ENCODE measurements at regions not wholly inside any gene's neighbourhood (a gene's known extent, or its start where the extent isn't known, plus 50 kb on each side); places are given as distances from the start of the nearest gene placed in this dataset.

DNA sequence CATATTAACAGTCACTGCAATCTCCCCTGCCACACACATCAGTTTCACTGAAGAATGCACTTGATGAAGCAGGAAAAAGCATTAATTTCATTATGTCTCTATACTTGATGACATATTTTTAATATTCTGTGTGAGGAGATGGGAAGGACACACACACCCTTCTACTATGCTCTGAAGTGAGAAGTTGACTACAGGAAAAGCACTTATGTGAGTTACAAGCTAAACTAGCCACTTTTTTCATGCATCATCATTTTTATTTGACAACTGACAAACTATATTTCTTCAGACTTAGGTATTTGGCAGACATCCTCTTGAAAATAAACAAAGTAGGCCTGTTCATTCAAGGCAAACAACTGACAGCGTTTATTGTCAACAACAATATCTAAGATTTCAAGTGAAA, 150.4 kb upstream of the ID2 start:
- no peak for DNase-seq (ENCODE audit: low read depth, low spot score)

DNA sequence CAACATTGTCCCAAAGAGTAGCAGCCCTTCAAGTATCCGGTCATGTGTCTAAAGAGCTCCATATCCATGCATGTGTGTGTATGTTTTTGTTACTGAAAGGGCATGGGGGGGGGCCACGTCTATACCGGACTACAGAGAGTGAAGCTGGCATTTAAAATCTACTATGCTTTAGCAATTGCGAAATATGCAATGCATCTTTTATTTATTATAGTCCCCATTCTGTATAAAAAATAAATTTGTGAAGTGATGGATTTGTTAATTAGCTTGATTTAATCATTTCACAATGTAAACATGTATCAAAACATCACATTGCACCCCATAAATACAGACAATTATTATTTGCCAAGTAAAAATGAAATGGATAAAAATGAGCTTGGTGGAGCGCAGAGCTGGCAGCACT, 149.4 kb upstream of the ID2 start:
- no peak for DNase-seq (ENCODE audit: low read depth, low spot score)

GRCh38 chr2:8533923-8534322, 147.9 kb upstream of the ID2 start:
- no peak for DNase-seq (ENCODE audit: low read depth, low spot score)

DNA sequence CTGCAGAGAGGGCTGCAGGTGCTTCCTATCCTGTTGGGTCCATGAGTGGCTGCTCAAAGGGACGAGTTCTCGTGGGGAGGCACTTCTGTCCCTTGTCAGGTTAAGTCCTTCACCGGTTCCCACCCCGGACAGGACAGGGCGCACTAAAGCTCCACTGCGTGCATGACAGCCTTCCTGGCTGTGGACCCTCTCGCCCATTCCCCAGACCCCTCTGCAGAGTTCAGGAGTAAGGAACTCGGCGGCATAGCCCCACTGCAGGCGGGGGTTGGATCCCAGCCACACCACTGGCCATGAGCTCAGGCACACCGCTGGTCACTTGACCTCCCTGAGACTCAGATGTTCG, 147.5 kb upstream of the ID2 start:
- no peak for DNase-seq (ENCODE audit: low read depth, low spot score)

DNA sequence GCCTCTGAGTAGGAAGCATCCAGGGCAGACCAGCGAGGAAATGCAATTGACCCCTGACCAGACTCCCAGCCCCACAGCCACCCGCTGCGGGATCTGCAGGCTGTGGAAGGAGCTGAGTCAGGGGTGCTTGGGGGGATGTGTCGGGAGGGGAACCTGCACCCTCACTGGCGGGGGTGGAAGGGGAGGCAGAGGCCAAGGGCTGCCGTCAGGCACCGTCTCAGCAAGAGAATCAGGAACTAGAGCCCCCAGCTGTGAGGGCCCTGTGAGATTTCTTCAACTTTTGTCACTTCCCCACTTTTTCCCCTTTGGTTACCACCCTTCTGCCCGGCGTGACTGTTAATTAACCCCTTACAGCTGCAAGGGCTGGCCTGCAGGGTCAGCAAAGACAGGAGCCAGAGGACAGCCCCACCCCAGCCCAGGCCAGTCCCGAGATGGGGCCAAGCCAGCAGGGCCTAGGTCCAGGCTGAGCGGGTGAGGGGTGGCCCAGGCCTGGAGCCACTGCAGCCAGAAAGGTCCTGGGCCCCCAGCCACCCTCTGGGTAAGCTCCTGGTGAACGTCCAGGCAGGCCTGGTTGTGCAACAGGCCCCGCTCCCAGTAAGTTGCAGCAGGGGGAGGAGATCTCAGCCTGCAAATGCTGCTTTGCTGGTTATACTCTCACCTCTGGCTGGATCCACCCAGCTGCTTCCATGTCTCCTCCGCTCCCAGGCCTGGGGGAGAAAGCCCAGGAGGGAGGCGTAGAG, 147.0 kb upstream of the ID2 start:
- DNase-seq (ENCODE audit: low read depth, low spot score), result no peak

GRCh38 chr2:8535469-8535795, 146.4 kb upstream of the ID2 start:
- DNase-seq (ENCODE audit: low read depth, low spot score), result no peak

- no peak for DNase-seq (ENCODE audit: low read depth, low spot score)
These were observed 145.8 kb upstream of the ID2 start for GRCh38 chr2:8535821-8536685.

DNA sequence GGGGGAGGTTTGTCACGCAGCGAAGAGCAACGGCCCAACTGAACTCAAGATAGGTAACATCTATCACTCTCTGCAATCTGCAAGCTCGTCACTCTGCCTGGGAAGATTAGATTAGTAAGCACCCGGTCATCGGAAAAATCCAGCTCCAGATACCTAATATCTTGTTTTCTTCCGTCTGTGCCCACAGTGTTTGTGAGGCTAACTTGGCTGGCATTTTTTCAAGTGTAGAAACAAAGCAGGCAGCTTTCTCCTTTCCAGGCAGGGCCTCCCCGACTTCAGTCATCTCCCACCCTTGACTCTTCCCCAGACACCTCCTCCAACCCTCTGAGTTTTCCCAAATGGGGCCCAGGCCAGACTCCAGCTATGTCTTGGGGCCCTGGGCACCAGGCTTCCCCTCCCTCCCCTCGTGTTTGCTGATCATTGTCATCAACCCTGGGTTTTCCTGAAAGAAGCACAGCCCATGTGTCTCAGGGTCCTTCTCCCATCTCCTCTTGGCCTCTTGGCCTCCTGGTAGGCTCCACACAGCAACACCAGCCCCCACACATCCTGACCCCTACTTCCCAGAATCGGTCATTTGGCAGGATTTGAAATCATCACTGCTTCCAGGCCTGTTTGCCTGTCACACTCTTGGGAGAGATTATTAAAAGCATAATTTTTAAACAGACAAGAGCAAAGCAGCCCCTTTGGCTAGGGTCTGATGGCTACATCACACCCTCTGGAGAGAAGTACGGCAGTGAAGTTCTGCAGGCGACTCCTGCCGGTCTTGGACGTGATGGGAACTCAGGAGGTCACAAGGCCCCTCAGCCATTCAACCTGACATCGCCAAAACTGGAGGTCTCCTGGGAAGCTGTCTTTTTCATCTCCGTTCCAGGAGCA, 144.9 kb upstream of the ID2 start:
- DNase-seq (ENCODE audit: low read depth, low spot score), result no peak

- no peak for DNase-seq (ENCODE audit: low read depth, low spot score)
These were observed 144.2 kb upstream of the ID2 start for GRCh38 chr2:8537562-8538155.

DNA sequence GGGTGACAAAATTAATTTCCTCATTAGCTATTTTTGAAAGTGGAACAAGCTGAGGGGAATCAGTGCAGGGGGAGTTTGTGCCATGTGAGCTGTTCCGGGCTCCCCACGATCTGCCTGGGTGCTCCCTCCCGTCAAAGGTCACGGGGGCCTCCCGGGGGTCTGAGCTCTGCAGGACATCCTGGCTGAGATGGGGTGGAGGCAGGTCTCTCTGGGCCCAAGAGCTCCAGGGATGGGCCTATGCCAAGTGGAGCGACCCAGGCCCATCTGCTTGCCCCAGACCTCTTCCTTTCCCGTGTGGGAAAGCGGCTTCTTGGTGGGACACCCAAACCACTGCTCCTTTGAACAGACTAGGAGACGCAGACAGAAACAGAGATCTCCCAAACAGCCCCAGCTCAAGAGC, 143.3 kb upstream of the ID2 start:
- DNase-seq (ENCODE audit: low read depth, low spot score), result no peak

- no peak for DNase-seq (ENCODE audit: low read depth, low spot score)
These were observed 142.8 kb upstream of the ID2 start for GRCh38 chr2:8538931-8539621.

GRCh38 chr2:8539743-8540551, 141.9 kb upstream of the ID2 start:
- no peak for DNase-seq (ENCODE audit: low read depth, low spot score)

DNA sequence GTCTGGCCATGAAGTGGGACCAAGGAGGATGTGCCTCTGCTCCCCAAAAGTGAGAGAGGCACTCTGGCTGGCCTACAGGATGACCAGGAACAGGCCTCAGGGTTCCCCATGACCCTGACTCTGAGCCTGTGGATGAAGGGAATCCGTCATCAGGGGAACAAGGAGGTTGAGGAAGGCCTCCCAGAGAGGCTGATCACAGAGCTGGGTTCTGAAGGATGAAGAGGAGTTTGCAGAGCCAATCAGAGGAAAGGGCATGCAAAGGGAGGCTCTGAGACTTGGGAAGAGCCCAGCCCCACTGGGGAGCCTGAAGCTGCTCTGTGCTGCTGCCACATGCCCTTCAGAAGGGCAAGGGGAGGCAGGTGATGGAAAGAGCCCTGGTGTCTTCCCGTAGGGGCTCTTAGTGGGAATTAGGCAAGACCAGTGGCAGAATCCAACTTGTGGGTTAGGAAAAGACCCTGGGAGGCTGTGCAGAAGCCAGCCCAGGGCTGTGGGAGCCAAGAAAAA, 141.3 kb upstream of the ID2 start:
- no peak for DNase-seq (ENCODE audit: low read depth, low spot score)

DNA sequence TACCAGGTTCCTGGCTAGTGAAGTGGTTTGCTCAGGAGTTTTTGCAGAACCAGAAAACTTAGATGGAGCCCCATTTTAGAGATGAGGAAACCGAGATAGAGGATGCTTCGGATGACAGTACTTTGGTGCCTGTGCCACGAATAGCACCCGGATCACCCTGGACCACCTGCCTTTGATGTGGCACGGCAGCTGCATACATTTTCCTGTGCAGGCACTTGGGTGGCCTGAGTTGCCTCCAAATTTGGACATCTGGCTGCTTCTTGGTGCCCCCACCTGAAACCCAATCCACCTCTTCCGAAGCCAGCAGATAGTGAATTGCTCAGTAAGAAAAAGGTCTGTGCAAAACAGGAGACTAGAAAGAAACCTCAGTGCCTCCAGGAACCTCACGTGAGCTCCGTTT, 140.6 kb upstream of the ID2 start:
- DNase-seq (ENCODE audit: low read depth, low spot score), result no peak

DNA sequence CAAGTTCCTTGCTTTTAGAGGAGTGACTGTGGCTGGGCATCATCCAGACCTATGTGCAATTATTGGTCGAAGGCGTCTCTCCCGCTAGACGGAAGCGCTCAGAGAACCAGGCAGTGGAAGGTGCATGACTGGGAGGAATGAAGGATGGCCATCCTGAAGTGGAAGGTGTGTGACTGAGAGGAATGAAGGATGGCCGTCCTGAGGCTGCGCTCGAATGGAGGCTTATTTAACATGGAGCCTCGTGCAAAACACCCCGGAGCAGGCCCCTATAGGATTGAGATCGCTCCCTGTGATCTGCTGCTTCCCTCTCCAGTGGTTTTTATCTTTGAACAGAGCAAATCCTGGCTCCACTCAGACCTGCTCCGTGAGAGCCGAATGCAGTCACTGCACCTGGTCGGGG, 140.2 kb upstream of the ID2 start:
- no peak for DNase-seq (ENCODE audit: low read depth, low spot score)

- no peak for DNase-seq (ENCODE audit: low read depth, low spot score)
These were observed 139.3 kb upstream of the ID2 start for GRCh38 chr2:8542381-8543059.

- DNase-seq (ENCODE audit: low read depth, low spot score), result no peak
These were observed 138.8 kb upstream of the ID2 start for GRCh38 chr2:8543060-8543382.

- no peak for DNase-seq (ENCODE audit: low read depth, low spot score)
These were observed 138.3 kb upstream of the ID2 start for GRCh38 chr2:8543383-8544170.

DNA sequence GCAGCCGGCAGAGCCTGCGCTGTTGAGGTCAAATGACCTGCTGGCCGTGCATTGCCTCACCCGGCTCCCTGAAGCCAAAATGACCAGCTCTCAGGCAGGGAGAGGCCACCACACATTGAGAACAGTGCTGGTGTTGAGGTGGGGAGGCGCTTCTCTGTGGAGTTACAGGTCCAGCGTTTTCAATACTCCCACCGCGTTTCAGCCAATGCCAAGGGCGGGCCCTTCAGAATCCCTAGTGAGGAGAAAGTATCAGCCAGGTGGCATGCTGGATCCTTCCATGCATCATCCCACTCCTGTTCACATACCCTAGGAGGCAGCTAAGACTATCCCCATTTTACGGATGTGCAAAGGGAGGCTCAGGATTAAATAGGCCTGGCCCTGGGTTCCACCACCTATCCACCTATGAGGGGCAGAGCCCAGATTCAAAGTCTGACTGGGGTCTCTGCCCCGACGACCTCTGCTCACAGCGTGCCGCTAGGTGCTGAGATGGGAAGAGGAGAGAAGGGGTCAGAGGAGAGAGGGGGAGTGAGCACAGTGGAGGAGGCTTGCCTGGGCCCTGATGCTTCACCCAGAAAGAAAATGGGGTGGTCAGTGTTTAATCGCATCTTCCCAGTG, 137.6 kb upstream of the ID2 start:
- no peak for DNase-seq (ENCODE audit: low read depth, low spot score)

Measured in iPS DF 19.7 (cell line).